Astrocyte (in vitro differentiated cells and primary cell): ENCODE measurements at regions not wholly inside any gene's neighbourhood (a gene's known extent, or its start where the extent isn't known, plus 50 kb on each side); places are given as distances from the start of the nearest gene placed in this dataset.
"Not testable (repeated sequence)": the region's sequence is repeated elsewhere in the genome, so short reads cannot be mapped to it uniquely, and the experiment has no call there.

Experiments
- DNase-seq: peaks from one replicate; pipeline ENCODE4 v3.0.0-alpha.2; 2010; ENCODE audit warnings: low read depth
- FAIRE-seq: peaks from 2 replicates; lab custom pipeline; 2011; peaks lifted over from hg19 to GRCh38; lab: Jason Lieb, UNC
- H2AFZ ChIP-seq: 2 replicates; pipeline ENCODE4 v1.6.0; 2012; ENCODE audit warnings: low read depth, low read length, inconsistent platforms
- H3K27ac ChIP-seq: 2 replicates; pipeline ENCODE4 v1.5.1; 2011; ENCODE audit warnings: low read depth, low read length, inconsistent platforms
- H3K27me3 ChIP-seq: 2 replicates; pipeline ENCODE4 v1.6.0; 2011; ENCODE audit warnings: low read length, inconsistent platforms; ENCODE audit not compliant: insufficient read depth
- H3K36me3 ChIP-seq: 2 replicates; pipeline ENCODE4 v1.5.1; 2011; ENCODE audit warnings: low read length, inconsistent platforms; ENCODE audit not compliant: insufficient read depth
- H3K4me1 ChIP-seq: 2 replicates; pipeline ENCODE4 v1.5.1; 2011; ENCODE audit warnings: low read length, inconsistent platforms; ENCODE audit not compliant: insufficient read depth
- H3K4me2 ChIP-seq: 2 replicates; pipeline ENCODE4 v1.6.0; 2012; ENCODE audit warnings: low read length, inconsistent platforms
- H3K4me3 ChIP-seq: 2 replicates; pipeline ENCODE4 v1.5.1; 2011; ENCODE audit warnings: low read depth, mild to moderate bottlenecking, low read length, inconsistent platforms; ENCODE audit not compliant: insufficient read depth
- H3K79me2 ChIP-seq: 2 replicates; pipeline ENCODE4 v1.6.0; 2012; ENCODE audit warnings: mild to moderate bottlenecking, low read length, inconsistent platforms; ENCODE audit not compliant: insufficient read depth
- H3K9ac ChIP-seq: 2 replicates; pipeline ENCODE4 v1.6.0; 2012; ENCODE audit warnings: mild to moderate bottlenecking, low read length, inconsistent platforms
- H3K9me3 ChIP-seq: 2 replicates; pipeline ENCODE4 v1.5.1; 2012; ENCODE audit warnings: low read depth, mild to moderate bottlenecking, low read length, inconsistent platforms; ENCODE audit not compliant: insufficient read depth
- H4K20me1 ChIP-seq: 2 replicates; pipeline ENCODE4 v1.6.0; 2012; ENCODE audit warnings: low read length, inconsistent platforms; ENCODE audit not compliant: insufficient read depth
- H3K27ac Mint-ChIP-seq: one replicate; pipeline ENCODE4 v1.8.0; 2021; ENCODE audit warnings: mild to moderate bottlenecking, mixed read lengths; ENCODE audit not compliant: unreplicated experiment
- H3K27me3 Mint-ChIP-seq: one replicate; pipeline ENCODE4 v1.8.0; 2021; ENCODE audit warnings: low read depth, mixed read lengths; ENCODE audit not compliant: unreplicated experiment
- H3K36me3 Mint-ChIP-seq: one replicate; pipeline ENCODE4 v1.8.0; 2021; ENCODE audit warnings: low read depth, mixed read lengths; ENCODE audit not compliant: unreplicated experiment
- H3K4me1 Mint-ChIP-seq: one replicate; pipeline ENCODE4 v1.8.0; 2021; ENCODE audit warnings: low read depth, mixed read lengths; ENCODE audit not compliant: unreplicated experiment
- H3K4me3 Mint-ChIP-seq: one replicate; pipeline ENCODE4 v1.8.0; 2021; ENCODE audit warnings: mild to moderate bottlenecking, moderate library complexity, mixed read lengths; ENCODE audit not compliant: unreplicated experiment
- H3K9me3 Mint-ChIP-seq: one replicate; pipeline ENCODE4 v1.8.0; 2021; ENCODE audit warnings: mild to moderate bottlenecking, mixed read lengths; ENCODE audit not compliant: unreplicated experiment

- not testable (repeated sequence) for H3K36me3 Mint-ChIP-seq, H3K27me3 ChIP-seq, H3K9ac ChIP-seq, H4K20me1 ChIP-seq, H3K36me3 ChIP-seq, H3K4me1 Mint-ChIP-seq, H3K9me3 ChIP-seq, H2AFZ ChIP-seq, H3K27ac ChIP-seq, H3K4me1 ChIP-seq, H3K27ac Mint-ChIP-seq, H3K4me3 ChIP-seq, H3K4me2 ChIP-seq, H3K4me3 Mint-ChIP-seq, DNase-seq, H3K79me2 ChIP-seq, FAIRE-seq, H3K9me3 Mint-ChIP-seq, H3K27me3 Mint-ChIP-seq
These were observed 111.5 kb upstream of the BDP1 start for GRCh38 chr5:71343994-71344393.

GRCh38 chr5:71372601-71373000 is 82.8 kb upstream of the BDP1 start:
- H3K36me3 Mint-ChIP-seq, H2AFZ ChIP-seq, H3K27ac Mint-ChIP-seq, H3K9ac ChIP-seq, H3K4me2 ChIP-seq, FAIRE-seq, DNase-seq, H3K36me3 ChIP-seq, H3K27me3 Mint-ChIP-seq, H3K4me3 Mint-ChIP-seq, H3K9me3 ChIP-seq, H4K20me1 ChIP-seq, H3K4me1 Mint-ChIP-seq, H3K4me1 ChIP-seq, H3K27ac ChIP-seq, H3K27me3 ChIP-seq, H3K79me2 ChIP-seq, H3K4me3 ChIP-seq, H3K9me3 Mint-ChIP-seq: not testable (repeated sequence)

GRCh38 chr5:71373054-71373734 is 82.3 kb upstream of the BDP1 start:
- not testable (repeated sequence) for H3K4me1 Mint-ChIP-seq, H2AFZ ChIP-seq, DNase-seq, H3K36me3 Mint-ChIP-seq, H3K27me3 Mint-ChIP-seq, H3K9ac ChIP-seq, FAIRE-seq, H3K27me3 ChIP-seq, H4K20me1 ChIP-seq, H3K9me3 Mint-ChIP-seq, H3K79me2 ChIP-seq, H3K27ac Mint-ChIP-seq, H3K4me3 Mint-ChIP-seq, H3K4me2 ChIP-seq, H3K36me3 ChIP-seq, H3K27ac ChIP-seq, H3K9me3 ChIP-seq, H3K4me1 ChIP-seq, H3K4me3 ChIP-seq

- not testable (repeated sequence) for H3K79me2 ChIP-seq, H3K9me3 Mint-ChIP-seq, H3K4me1 ChIP-seq, DNase-seq, H3K4me1 Mint-ChIP-seq, H3K4me3 Mint-ChIP-seq, H3K4me3 ChIP-seq, H3K9me3 ChIP-seq, H3K36me3 ChIP-seq, H3K27ac ChIP-seq, H3K27me3 ChIP-seq, H4K20me1 ChIP-seq, FAIRE-seq, H3K27me3 Mint-ChIP-seq, H3K4me2 ChIP-seq, H3K36me3 Mint-ChIP-seq, H2AFZ ChIP-seq, H3K9ac ChIP-seq, H3K27ac Mint-ChIP-seq
These were observed 71.2 kb upstream of the BDP1 start for GRCh38 chr5:71384204-71384603.
